Tibial nerve (tissue), 4 donors: ENCODE measurements at regions not wholly inside any gene's neighbourhood (a gene's known extent, or its start where the extent isn't known, plus 50 kb on each side); places are given as distances from the start of the nearest gene placed in this dataset.

Experiments used
- DNase-seq, 2 donors: peaks; one replicate each; pipeline ENCODE4 v3.0.0-alpha.2; 2019; ENCODE audit warnings: low spot score in 2 of 2
- H3K27ac ChIP-seq, 4 donors: fragments of 200-600 bp; sonication (generic) in 3 of 4; one replicate each; pipeline ENCODE4 v1.5.1; 2017 to 2019; ENCODE audit warnings: mild to moderate bottlenecking in 1 of 4
- H3K27me3 ChIP-seq, 2 donors: fragments of 200-600 bp; sonication (generic) in 1 of 2; one replicate each; pipeline versions ENCODE4 v1.5.1 to v1.6.0; 2017 to 2019
- H3K36me3 ChIP-seq, 3 donors: fragments of 200-600 bp; sonication (generic); one replicate each; pipeline ENCODE4 v1.5.1; 2018 to 2019
- H3K4me1 ChIP-seq, 4 donors: fragments of 200-600 bp; sonication (generic) in 3 of 4; one replicate each; pipeline ENCODE4 v1.5.1; 2017 to 2019
- H3K4me3 ChIP-seq, 4 donors: fragments of 200-600 bp; sonication (generic) in 3 of 4; one replicate each; pipeline ENCODE4 v1.5.1; 2017 to 2019; ENCODE audit warnings: mild to moderate bottlenecking in 1 of 4, moderate library complexity in 1 of 4
- H3K9me3 ChIP-seq, 4 donors: fragments of 200-600 bp; sonication (generic) in 3 of 4; one replicate each; pipeline ENCODE4 v1.5.1; 2017 to 2019
- CTCF ChIP-seq, 5 experiments: fragments of 200-600 bp in 3 of 5; fragments of 450-650 bp in 2 of 5; sonication (generic) in 3 of 5; IDR thresholded peaks; one replicate each; pipeline ENCODE4 v1.5.1; 2016 to 2019; ENCODE audit warnings: antibody characterized with exemption in 5 of 5, mild to moderate bottlenecking in 3 of 5, moderate library complexity in 2 of 5
- EP300 ChIP-seq, 2 donors: sonication (generic); formaldehyde crosslinking; IDR thresholded peaks; one replicate each; pipeline ENCODE4 v1.6.1; 2017; ENCODE audit warnings: antibody characterized with exemption in 2 of 2, mild to moderate bottlenecking in 1 of 2
- POLR2A ChIP-seq, 2 donors: fragments of 450-650 bp; IDR thresholded peaks; one replicate each; pipeline ENCODE4 v1.6.1; 2017; ENCODE audit warnings: antibody characterized with exemption in 2 of 2, mild to moderate bottlenecking in 2 of 2, moderate library complexity in 2 of 2
- WGBS, 2 donors: methylation state at CpG; one replicate each; pipeline ENCODE4 v1.1.5; 2018; 5-methylcytosine and 5-hydroxymethylcytosine counted together

GRCh38 chr20:50373674-50374286, 136.4 kb upstream of the PTPN1 start:
- TF ChIP-seq CTCF (IDR thresholded peaks at IDR 0.05) (no peak), POLR2A (IDR thresholded peaks at IDR 0.05) (no peak), EP300 (IDR thresholded peaks at IDR 0.05) (no peak)
- Histone ChIP-seq H3K9me3 (no peaks in the 10 kb centered on the region), H3K4me1 (peaks cover 0 to 6% (median 5%) of the 10 kb centered on the region in 4 donors), H3K4me3 (no peak overlapping the region), H3K36me3 (no peaks in the 10 kb centered on the region), H3K27ac (no peak overlapping the region), H3K27me3 (no peaks in the 10 kb centered on the region)
- 62 to 78% methylated on average over 7 of the region's 7 CpGs for WGBS, 2 donors
- DNase-seq = no peak

GRCh38 chr20:50374541-50375078, 135.6 kb upstream of the PTPN1 start:
- no peaks in the 10 kb centered on the region for H3K9me3 ChIP-seq

GRCh38 chr20:50376179-50376887, 133.8 kb upstream of the PTPN1 start:
- Histone ChIP-seq H3K27me3 (no peaks in the 10 kb centered on the region), H3K9me3 (no peaks in the 10 kb centered on the region), H3K27ac (no peak overlapping the region), H3K4me3 (no peak overlapping the region), H3K36me3 (no peaks in the 10 kb centered on the region), H3K4me1 (peaks cover 3 to 29% (median 10%) of the 10 kb centered on the region in 4 donors)
- no peak for DNase-seq
- no peak for TF ChIP-seq POLR2A (IDR thresholded peaks at IDR 0.05)
- no peak for TF ChIP-seq CTCF (IDR thresholded peaks at IDR 0.05)
- WGBS, 2 donors = 90 to 92% methylated on average over 12 to 14 of the region's 14 CpGs

More at GRCh38 chr20:50374541-50375078, 135.6 kb upstream of the PTPN1 start:
- Histone ChIP-seq H3K27ac (no peak overlapping the region), H3K4me3 (no peak overlapping the region), H3K27me3 (no peaks in the 10 kb centered on the region), H3K4me1 (peaks cover under 1 to 14% (median 10%) of the 10 kb centered on the region in 4 donors), H3K36me3 (no peaks in the 10 kb centered on the region)
- DNase-seq = no peak
- TF ChIP-seq EP300 (IDR thresholded peaks at IDR 0.05) = no peak
- TF ChIP-seq CTCF (IDR thresholded peaks at IDR 0.05) = no peak
- TF ChIP-seq POLR2A (IDR thresholded peaks at IDR 0.05) = no peak
- WGBS, 2 donors = 86 to 88% methylated on average over 4 of the region's 4 CpGs

- no peak overlapping the region for H3K4me3 ChIP-seq
- WGBS, 2 donors = 85 to 86% methylated on average over 16 to 17 of the region's 17 CpGs
- H3K36me3 ChIP-seq = no peaks in the 10 kb centered on the region
- no peak for TF ChIP-seq POLR2A (IDR thresholded peaks at IDR 0.05)
- no peak for TF ChIP-seq CTCF (IDR thresholded peaks at IDR 0.05)
- TF ChIP-seq EP300 (IDR thresholded peaks at IDR 0.05) = no peak
- peaks cover 3 to 36% (median 10%) of the 10 kb centered on the region in 4 donors for H3K4me1 ChIP-seq
- DNase-seq = no peak
- H3K27me3 ChIP-seq = no peaks in the 10 kb centered on the region
- no peak overlapping the region for H3K27ac ChIP-seq
- no peaks in the 10 kb centered on the region for H3K9me3 ChIP-seq
Observed at GRCh38 chr20:50376888-50377459, 133.2 kb upstream of the PTPN1 start.
